ENCODE measurements at regions not wholly inside any gene's neighbourhood (a gene's known extent, or its start where the extent isn't known, plus 50 kb on each side); places are given as distances from the start of the nearest gene placed in this dataset.

DNA sequence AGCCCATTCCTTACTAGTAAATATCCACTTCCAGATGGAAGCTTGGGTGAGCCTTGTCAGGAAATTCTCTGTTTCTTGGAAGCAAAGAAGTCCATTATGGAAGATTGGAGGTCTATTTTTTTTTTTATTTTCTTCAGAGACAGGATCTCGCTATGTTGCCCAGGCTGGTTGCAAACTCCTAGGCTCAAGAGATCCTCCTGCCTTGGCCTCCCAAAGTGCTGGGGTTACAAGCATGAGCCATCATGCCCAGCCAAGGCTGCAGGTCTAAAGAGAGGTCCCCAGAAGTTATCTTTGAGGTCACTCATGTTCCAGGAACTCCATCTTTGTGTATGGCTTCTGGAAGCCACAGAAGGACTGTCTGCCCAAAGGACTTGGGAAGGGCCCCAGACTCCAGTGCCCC lies 255.3 kb downstream of the LY86 start:
- no peak for DNase-seq

GRCh38 chr6:6844530-6844929 lies 256.0 kb downstream of the LY86 start:
- DNase-seq: no peak

DNA sequence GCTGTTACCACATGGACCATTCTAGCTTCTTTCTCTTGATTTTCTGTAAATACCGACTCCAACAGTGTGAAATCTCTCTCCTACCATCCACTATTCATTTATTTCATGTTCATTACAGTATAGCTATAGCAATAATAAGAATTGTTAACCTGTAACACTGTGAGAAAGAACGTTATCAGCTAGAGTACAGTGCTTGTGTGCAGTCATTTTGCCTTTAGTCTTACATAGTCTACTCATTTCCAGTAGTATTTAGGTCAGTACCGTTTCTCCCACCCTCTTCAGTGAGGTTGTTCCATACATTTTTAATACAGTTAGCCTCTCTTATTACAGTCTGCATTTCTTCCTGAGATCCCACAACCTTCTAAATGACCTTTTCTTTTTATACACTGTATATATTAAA lies 257.1 kb downstream of the LY86 start:
- DNase-seq: no peak

- DNase-seq: no peak
Measured at GRCh38 chr6:6847591-6847990, 259.1 kb downstream of the LY86 start.

DNA sequence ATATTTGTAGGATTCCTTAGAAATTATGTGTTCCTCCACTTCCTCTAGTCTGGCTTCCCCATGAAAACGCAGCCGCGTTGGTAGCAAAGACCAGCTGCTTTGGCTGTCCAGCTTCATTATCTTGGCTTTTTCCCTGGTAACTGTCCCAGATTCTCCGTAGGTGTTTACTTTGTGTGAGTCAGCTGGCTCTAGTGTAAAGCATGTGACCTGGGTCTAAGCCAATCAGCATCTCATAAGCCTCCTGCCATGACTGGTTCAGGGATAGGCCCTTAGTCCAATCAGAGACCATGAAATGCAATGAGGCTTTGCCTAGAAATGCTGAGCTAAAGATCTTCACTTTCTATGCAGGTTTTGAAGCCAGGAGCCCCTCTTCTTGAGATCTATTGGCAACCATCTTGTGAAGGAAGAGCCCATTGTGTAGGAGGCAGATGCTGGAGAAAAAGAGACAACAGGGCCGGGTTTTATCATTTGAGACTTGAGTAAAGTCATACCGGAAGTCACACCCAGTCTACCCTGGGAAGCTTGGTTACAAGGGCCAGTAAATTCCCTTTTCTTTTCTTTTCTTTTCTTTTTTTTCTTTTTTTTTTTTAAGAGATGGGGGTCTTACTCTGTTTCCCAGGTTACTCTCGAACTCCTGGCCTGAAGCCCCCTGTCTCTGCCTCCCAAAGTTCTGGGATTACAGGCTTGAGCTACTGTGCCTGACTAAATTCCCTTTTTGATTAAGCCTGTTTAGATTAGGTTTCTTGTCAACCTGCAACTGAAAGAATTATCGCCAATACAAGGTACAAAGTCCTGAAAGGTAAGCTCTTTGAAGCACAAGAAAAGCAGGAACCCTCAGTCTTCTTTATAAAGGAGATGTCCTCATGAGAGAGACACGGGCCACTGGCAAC lies 256.5 kb upstream of the RREB1 start:
- no peak for DNase-seq

GRCh38 chr6:6851949-6852261 lies 255.9 kb upstream of the RREB1 start:
- no peak for DNase-seq

DNA sequence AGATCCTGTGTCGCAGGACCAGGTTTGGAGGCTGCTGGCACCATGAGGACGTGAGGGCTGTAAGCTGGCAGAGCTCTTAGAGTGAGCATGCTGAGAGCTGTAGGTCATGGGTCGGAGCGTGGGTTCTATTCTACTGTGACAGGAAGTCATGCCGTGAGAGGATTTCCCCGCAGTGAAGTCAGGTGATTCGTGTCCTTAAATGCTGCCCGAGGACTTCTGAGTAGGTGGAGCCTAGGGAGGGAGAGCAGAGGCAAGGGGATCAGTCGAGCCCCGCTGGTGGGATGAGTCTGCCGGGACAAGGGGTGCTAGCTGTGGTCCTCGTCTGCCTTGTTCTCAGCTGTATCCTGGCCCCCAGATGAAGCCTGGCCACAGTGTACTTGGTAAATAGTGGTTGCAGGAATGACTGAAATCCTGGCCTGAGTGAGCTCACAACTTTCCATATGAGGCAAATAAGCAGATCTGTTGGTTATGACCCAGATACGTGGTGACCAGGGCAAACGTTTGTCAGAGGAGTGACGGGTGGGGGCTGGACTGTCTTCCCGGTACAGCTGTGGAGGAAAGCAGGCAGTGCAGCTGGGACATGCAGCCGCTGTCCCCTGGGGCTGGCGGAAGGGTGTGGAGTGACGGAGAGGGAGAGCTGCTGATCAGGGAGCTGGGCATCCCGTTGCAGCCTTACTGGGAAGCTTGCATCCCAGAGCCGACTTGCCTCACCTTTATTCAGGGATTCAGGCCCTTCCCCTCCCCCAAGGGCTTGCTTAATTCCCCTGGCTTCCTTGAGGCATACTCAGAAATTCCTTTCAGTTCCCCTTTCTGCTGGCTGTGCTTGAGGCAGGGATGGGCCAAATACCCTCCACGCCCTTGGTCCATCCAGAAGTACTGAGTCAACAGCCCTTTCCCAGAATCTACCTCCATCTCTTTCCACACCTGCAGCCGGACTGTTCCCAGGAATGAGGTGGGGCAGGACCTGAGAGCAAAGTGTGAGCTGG lies 250.9 kb upstream of the RREB1 start:
- DNase-seq: no peak

GRCh38 chr6:6857528-6857927 lies 250.2 kb upstream of the RREB1 start:
- DNase-seq: no peak

- DNase-seq: no peak
Measured at GRCh38 chr6:6858533-6858982, 249.2 kb upstream of the RREB1 start.

GRCh38 chr6:6859105-6859504 lies 248.7 kb upstream of the RREB1 start:
- no peak for DNase-seq

GRCh38 chr6:6859722-6860121 lies 248.0 kb upstream of the RREB1 start:
- no peak for DNase-seq

- DNase-seq: no peak
Measured at GRCh38 chr6:6860863-6861262, 246.9 kb upstream of the RREB1 start.

- DNase-seq: no peak
Measured at GRCh38 chr6:6861351-6861894, 246.3 kb upstream of the RREB1 start.

- DNase-seq: no peak
Measured at GRCh38 chr6:6861995-6862394, 245.8 kb upstream of the RREB1 start.

DNA sequence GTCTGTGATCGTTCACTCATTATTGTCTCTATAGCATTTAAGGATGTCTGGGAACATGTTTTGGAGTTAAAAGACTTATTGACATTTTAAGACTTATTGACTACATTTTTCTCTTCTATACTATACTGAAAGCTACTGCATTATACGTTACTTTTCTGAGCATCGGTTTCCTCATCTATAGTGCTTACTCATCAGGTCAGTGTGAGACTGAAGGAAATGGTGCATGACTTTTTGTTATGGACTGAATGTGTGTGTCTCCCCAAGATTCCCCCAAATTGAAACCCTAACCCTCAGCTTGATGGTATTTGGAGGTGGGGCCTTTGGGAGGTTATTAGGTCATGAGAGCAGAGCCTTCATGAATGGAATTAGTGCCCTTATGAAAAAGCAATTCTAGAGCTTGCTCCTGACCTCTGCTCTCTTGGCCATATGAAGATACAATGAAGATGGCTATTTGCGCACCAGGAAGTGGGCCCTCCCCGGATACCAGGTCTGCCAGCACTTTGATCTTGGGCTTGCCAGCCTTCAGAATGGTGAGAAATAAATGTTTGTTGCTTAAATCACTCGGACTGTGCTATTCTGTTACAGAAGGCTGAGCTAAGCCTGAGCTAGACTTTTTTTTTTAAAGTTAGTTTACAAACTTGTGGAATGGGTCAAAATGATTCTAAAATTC lies 243.7 kb upstream of the RREB1 start:
- no peak for DNase-seq

GRCh38 chr6:6865611-6866010 lies 242.2 kb upstream of the RREB1 start:
- no peak for DNase-seq

- DNase-seq: no peak
Measured at GRCh38 chr6:6866656-6867403, 240.9 kb upstream of the RREB1 start.

GRCh38 chr6:6867404-6867799 lies 240.4 kb upstream of the RREB1 start:
- no peak for DNase-seq

GRCh38 chr6:6869094-6869493 lies 238.7 kb upstream of the RREB1 start:
- no peak for DNase-seq

DNA sequence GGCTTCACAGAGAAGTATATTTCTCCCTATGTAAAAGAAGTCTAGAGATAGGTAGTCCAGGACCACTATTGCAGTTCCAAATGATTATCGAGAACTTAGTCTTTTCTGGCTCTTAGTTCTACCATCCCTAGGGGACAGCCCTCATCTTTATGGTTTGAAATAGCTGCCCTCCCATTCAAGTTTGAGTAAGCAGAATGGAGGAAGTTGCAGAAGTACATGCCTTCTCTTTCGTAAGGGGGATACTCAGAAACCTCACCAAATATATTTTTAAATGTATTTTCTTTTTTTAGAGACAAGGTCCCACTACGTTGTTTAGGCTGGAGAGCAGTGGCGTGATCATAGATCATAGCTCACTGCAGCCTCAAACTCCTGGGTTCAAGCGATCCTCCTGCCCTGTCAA lies 236.8 kb upstream of the RREB1 start:
- DNase-seq: no peak

DNA sequence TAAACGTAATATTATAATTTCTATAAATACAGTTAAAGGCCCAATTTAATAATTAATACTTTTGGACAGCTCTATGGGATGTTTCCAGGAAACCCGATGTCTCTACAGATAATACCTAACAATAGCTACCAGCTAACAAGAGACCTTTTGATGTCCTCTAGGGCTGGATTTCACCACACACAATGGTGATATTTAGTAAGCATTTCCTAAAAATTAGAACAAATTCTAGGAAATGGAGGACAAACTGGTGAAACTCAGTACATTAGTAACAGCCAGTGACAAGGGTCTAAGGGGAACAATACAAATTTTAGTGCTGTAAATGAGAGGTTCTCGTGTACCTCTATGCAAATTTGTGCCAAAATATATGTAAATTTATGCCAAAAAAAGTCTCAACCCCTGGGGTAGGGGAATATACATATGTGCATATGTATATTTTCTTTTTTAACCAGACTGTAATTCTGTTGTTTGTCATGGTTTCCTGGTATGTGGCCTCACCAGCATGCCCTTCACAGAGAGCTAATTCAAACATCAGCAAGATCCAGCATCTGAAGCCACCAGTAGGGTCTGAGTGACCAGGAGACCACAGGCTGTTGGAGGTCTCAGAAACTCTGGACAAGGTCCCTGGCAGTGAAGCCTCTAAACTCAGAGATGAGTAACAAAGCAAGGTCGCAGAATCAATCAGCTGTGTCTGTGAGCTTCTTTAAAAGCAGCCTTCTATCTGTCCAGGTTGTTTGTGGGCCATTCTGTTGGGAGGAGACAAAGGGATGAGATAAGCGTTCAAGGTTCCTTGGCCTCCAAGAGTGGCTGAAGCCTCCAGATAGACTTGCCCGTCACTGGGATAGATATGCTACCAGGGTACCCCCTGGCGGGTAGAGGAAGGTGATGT lies 235.1 kb upstream of the RREB1 start:
- DNase-seq: no peak
